ENCODE measurements at regions not wholly inside any gene's neighbourhood (a gene's known extent, or its start where the extent isn't known, plus 50 kb on each side); places are given as distances from the start of the nearest gene placed in this dataset.

GRCh38 chr2:228629251-228629650, 447.8 kb upstream of the SPHKAP start:
- Histone ChIP-seq H3K27ac (ENCODE audit: low read depth, low read length) (no peak overlapping the region), H3K9me3 (ENCODE audit: control insufficient read depth, insufficient read depth, low read length) (no peaks in the 10 kb centered on the region), H3K36me3 (ENCODE audit: control insufficient read depth, insufficient read depth, low read length) (no peaks in the 10 kb centered on the region), H3K27me3 (ENCODE audit: control insufficient read depth, insufficient read depth, low read length) (no peaks in the 10 kb centered on the region), H3K4me1 (ENCODE audit: control insufficient read depth, insufficient read depth, low read length) (no peaks in the 10 kb centered on the region), H3K4me3 (ENCODE audit: low read depth, low read length) (no peak overlapping the region)
- no peak for DNase-seq (ENCODE audit: low read depth in 4 of 6, low spot score in 6 of 6)
- 82% methylated on average over 1 of the region's 1 CpG for WGBS (ENCODE audit: insufficient coverage)

DNA sequence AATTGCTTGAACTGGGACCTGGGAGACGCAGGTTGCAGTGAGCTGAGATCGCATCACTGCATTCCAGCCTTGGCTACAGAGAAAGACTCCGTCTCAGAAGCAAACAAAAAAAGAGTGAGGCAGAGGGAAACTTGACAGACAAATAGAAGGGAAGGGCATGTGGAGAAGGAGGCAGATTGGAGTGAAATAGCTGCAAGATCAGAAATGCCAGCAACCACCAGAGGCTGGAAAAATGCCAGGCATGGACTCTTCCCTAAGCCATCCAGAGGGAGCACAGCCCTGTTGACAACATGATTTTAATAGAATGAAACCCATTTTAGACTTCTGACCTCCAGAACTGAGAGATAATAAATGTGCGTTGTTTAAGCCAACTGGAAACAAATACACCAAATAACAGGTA, 447.2 kb upstream of the SPHKAP start:
- Histone ChIP-seq H3K27ac (ENCODE audit: low read depth, low read length) (no peak overlapping the region), H3K9me3 (ENCODE audit: control insufficient read depth, insufficient read depth, low read length) (no peaks in the 10 kb centered on the region), H3K4me3 (ENCODE audit: low read depth, low read length) (no peak overlapping the region), H3K36me3 (ENCODE audit: control insufficient read depth, insufficient read depth, low read length) (no peaks in the 10 kb centered on the region), H3K27me3 (ENCODE audit: control insufficient read depth, insufficient read depth, low read length) (no peaks in the 10 kb centered on the region), H3K4me1 (ENCODE audit: control insufficient read depth, insufficient read depth, low read length) (no peaks in the 10 kb centered on the region)
- no peak for DNase-seq (ENCODE audit: low read depth in 4 of 6, low spot score in 6 of 6)
- WGBS (ENCODE audit: insufficient coverage) = 86% methylated on average over 3 of the region's 4 CpGs

GRCh38 chr2:228627510-228627909, 446.0 kb upstream of the SPHKAP start:
- DNase-seq (ENCODE audit: low read depth in 4 of 6, low spot score in 6 of 6) = no peak
- Histone ChIP-seq H3K9me3 (ENCODE audit: control insufficient read depth, insufficient read depth, low read length) (no peaks in the 10 kb centered on the region), H3K4me1 (ENCODE audit: control insufficient read depth, insufficient read depth, low read length) (no peaks in the 10 kb centered on the region), H3K27me3 (ENCODE audit: control insufficient read depth, insufficient read depth, low read length) (no peaks in the 10 kb centered on the region), H3K36me3 (ENCODE audit: control insufficient read depth, insufficient read depth, low read length) (no peaks in the 10 kb centered on the region), H3K4me3 (ENCODE audit: low read depth, low read length) (no peak overlapping the region), H3K27ac (ENCODE audit: low read depth, low read length) (no peak overlapping the region)
- WGBS (ENCODE audit: insufficient coverage) = no CpG with 5 or more reads among the region's 4 CpGs

- H3K36me3 ChIP-seq (ENCODE audit: control insufficient read depth, insufficient read depth, low read length) = no peaks in the 10 kb centered on the region
- no peaks in the 10 kb centered on the region for H3K4me1 ChIP-seq (ENCODE audit: control insufficient read depth, insufficient read depth, low read length)
- H3K4me3 ChIP-seq (ENCODE audit: low read depth, low read length) = no peak overlapping the region
- no peak for DNase-seq (ENCODE audit: low read depth in 4 of 6, low spot score in 6 of 6)
- WGBS (ENCODE audit: insufficient coverage) = no CpG with 5 or more reads among the region's 3 CpGs
- no peaks in the 10 kb centered on the region for H3K9me3 ChIP-seq (ENCODE audit: control insufficient read depth, insufficient read depth, low read length)
- no peak overlapping the region for H3K27ac ChIP-seq (ENCODE audit: low read depth, low read length)
- no peaks in the 10 kb centered on the region for H3K27me3 ChIP-seq (ENCODE audit: control insufficient read depth, insufficient read depth, low read length)
These were observed 444.0 kb upstream of the SPHKAP start for GRCh38 chr2:228625481-228625880.

DNA sequence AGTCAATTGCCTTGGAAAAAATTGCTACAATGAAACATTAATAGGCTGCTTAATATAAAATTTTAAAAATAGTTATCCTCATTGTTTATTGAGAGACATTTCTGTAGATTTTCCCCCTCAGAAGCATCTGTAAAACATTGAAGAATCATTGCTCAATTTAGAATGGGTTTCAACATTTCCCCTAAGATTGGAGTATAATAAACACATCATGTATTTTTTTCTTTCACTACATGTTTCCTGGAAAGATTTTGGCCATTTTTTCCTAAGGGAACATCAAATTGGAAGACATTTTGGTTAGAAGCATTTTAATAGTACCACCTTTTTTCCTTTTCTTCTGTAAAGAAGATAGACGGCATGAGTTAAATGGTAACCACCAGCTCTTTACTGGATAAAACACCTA, 443.2 kb upstream of the SPHKAP start:
- no peak overlapping the region for H3K27ac ChIP-seq (ENCODE audit: low read depth, low read length)
- no peaks in the 10 kb centered on the region for H3K4me1 ChIP-seq (ENCODE audit: control insufficient read depth, insufficient read depth, low read length)
- no CpG with 5 or more reads among the region's 1 CpG for WGBS (ENCODE audit: insufficient coverage)
- no peaks in the 10 kb centered on the region for H3K9me3 ChIP-seq (ENCODE audit: control insufficient read depth, insufficient read depth, low read length)
- no peak overlapping the region for H3K4me3 ChIP-seq (ENCODE audit: low read depth, low read length)
- no peaks in the 10 kb centered on the region for H3K27me3 ChIP-seq (ENCODE audit: control insufficient read depth, insufficient read depth, low read length)
- no peaks in the 10 kb centered on the region for H3K36me3 ChIP-seq (ENCODE audit: control insufficient read depth, insufficient read depth, low read length)
- no peak for DNase-seq (ENCODE audit: low read depth in 4 of 6, low spot score in 6 of 6)

GRCh38 chr2:228615496-228615895, 434.0 kb upstream of the SPHKAP start:
- Histone ChIP-seq H3K4me1 (ENCODE audit: control insufficient read depth, insufficient read depth, low read length) (no peaks in the 10 kb centered on the region), H3K27ac (ENCODE audit: low read depth, low read length) (no peak overlapping the region), H3K36me3 (ENCODE audit: control insufficient read depth, insufficient read depth, low read length) (no peaks in the 10 kb centered on the region), H3K4me3 (ENCODE audit: low read depth, low read length) (no peak overlapping the region), H3K9me3 (ENCODE audit: control insufficient read depth, insufficient read depth, low read length) (no peaks in the 10 kb centered on the region), H3K27me3 (ENCODE audit: control insufficient read depth, insufficient read depth, low read length) (no peaks in the 10 kb centered on the region)
- DNase-seq (ENCODE audit: low read depth in 4 of 6, low spot score in 6 of 6) = no peak
- WGBS (ENCODE audit: insufficient coverage) = 100% methylated on average over 1 of the region's 3 CpGs

GRCh38 chr2:228614741-228615140, 433.3 kb upstream of the SPHKAP start:
- 82% methylated on average over 1 of the region's 2 CpGs for WGBS (ENCODE audit: insufficient coverage)

GRCh38 chr2:228613133-228613850, 431.8 kb upstream of the SPHKAP start:
- no peaks in the 10 kb centered on the region for H3K36me3 ChIP-seq (ENCODE audit: control insufficient read depth, insufficient read depth, low read length)
- H3K27me3 ChIP-seq (ENCODE audit: control insufficient read depth, insufficient read depth, low read length) = no peaks in the 10 kb centered on the region
- no peaks in the 10 kb centered on the region for H3K4me1 ChIP-seq (ENCODE audit: control insufficient read depth, insufficient read depth, low read length)
- peak in 1 of 6 donors; percentile 79 for DNase-seq (ENCODE audit: low read depth in 4 of 6, low spot score in 6 of 6)
- 95% methylated on average over 5 of the region's 8 CpGs for WGBS (ENCODE audit: insufficient coverage)
- H3K4me3 ChIP-seq (ENCODE audit: low read depth, low read length) = no peak overlapping the region
- H3K9me3 ChIP-seq (ENCODE audit: control insufficient read depth, insufficient read depth, low read length) = no peaks in the 10 kb centered on the region
- no peak overlapping the region for H3K27ac ChIP-seq (ENCODE audit: low read depth, low read length)

More at GRCh38 chr2:228614741-228615140, 433.3 kb upstream of the SPHKAP start:
- no peaks in the 10 kb centered on the region for H3K36me3 ChIP-seq (ENCODE audit: control insufficient read depth, insufficient read depth, low read length)
- no peak overlapping the region for H3K4me3 ChIP-seq (ENCODE audit: low read depth, low read length)
- no peaks in the 10 kb centered on the region for H3K9me3 ChIP-seq (ENCODE audit: control insufficient read depth, insufficient read depth, low read length)
- no peaks in the 10 kb centered on the region for H3K27me3 ChIP-seq (ENCODE audit: control insufficient read depth, insufficient read depth, low read length)
- H3K27ac ChIP-seq (ENCODE audit: low read depth, low read length) = no peak overlapping the region
- H3K4me1 ChIP-seq (ENCODE audit: control insufficient read depth, insufficient read depth, low read length) = no peaks in the 10 kb centered on the region
- DNase-seq (ENCODE audit: low read depth in 4 of 6, low spot score in 6 of 6) = no peak

GRCh38 chr2:228611171-228611570, 429.7 kb upstream of the SPHKAP start:
- Histone ChIP-seq H3K4me3 (ENCODE audit: low read depth, low read length) (no peak overlapping the region), H3K36me3 (ENCODE audit: control insufficient read depth, insufficient read depth, low read length) (no peaks in the 10 kb centered on the region), H3K4me1 (ENCODE audit: control insufficient read depth, insufficient read depth, low read length) (no peaks in the 10 kb centered on the region), H3K9me3 (ENCODE audit: control insufficient read depth, insufficient read depth, low read length) (no peaks in the 10 kb centered on the region), H3K27me3 (ENCODE audit: control insufficient read depth, insufficient read depth, low read length) (no peaks in the 10 kb centered on the region), H3K27ac (ENCODE audit: low read depth, low read length) (no peak overlapping the region)
- WGBS (ENCODE audit: insufficient coverage) = no CpG with 5 or more reads among the region's 1 CpG
- DNase-seq (ENCODE audit: low read depth in 4 of 6, low spot score in 6 of 6) = no peak

DNA sequence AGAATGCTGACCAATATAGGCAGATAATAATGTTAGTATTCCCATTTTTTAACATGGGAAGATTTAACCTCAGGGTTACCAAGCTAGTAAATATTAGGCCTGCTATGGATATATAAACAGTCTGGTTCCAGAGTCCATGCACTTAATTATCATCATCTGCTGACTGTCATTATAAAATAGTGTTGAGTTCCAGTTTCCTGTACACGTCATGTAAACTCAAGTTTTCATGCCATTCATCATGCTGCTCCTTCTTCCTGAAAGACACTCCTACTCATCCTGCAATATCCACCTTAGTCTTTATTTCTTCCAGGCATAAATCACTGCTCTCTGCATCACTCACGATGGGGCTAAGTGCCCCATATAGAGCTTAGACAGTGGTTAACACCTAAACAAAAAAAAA, 420.8 kb upstream of the SPHKAP start:
- DNase-seq (ENCODE audit: low read depth in 4 of 6, low spot score in 6 of 6) = no peak
- Histone ChIP-seq H3K36me3 (ENCODE audit: control insufficient read depth, insufficient read depth, low read length) (no peaks in the 10 kb centered on the region), H3K27ac (ENCODE audit: low read depth, low read length) (no peak overlapping the region), H3K4me1 (ENCODE audit: control insufficient read depth, insufficient read depth, low read length) (no peaks in the 10 kb centered on the region), H3K9me3 (ENCODE audit: control insufficient read depth, insufficient read depth, low read length) (no peaks in the 10 kb centered on the region), H3K27me3 (ENCODE audit: control insufficient read depth, insufficient read depth, low read length) (no peaks in the 10 kb centered on the region), H3K4me3 (ENCODE audit: low read depth, low read length) (no peak overlapping the region)
- 64% methylated on average over 1 of the region's 2 CpGs for WGBS (ENCODE audit: insufficient coverage)
